HG03378 (cell line): ENCODE measurements at regions not wholly inside any gene's neighbourhood (a gene's known extent, or its start where the extent isn't known, plus 50 kb on each side); places are given as distances from the start of the nearest gene placed in this dataset.

ENCODE experiments used
- ATAC-seq: cut with Tn5 transposase; IDR thresholded peaks from one replicate; pipeline ENCODE4 v1.9.1; 2021; ENCODE audit warnings: mild to moderate bottlenecking, moderate library complexity; ENCODE audit not compliant: unreplicated experiment

- no peak for ATAC-seq
Measured at GRCh38 chr7:115883629-115884028, 146.9 kb downstream of the TFEC start.

DNA sequence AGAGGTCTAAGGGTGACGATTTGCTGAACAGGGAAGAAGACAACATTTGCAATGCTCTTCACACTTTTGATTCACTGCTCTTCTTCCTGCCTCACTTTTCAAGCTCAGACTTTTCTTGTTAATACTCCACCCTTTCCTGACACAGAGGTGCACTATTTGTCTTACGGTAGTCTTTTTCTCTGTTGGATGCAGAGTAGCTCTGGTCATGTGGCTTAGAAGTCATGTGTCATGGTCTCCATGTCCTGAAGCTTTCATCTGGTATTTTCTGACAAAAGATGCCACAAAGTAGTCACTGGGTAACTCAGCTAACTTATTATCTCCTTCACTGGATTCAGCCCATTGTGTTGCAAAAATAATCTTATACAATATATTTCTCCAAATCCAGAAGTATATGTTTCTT, 149.1 kb downstream of the TFEC start:
- no peak for ATAC-seq

DNA sequence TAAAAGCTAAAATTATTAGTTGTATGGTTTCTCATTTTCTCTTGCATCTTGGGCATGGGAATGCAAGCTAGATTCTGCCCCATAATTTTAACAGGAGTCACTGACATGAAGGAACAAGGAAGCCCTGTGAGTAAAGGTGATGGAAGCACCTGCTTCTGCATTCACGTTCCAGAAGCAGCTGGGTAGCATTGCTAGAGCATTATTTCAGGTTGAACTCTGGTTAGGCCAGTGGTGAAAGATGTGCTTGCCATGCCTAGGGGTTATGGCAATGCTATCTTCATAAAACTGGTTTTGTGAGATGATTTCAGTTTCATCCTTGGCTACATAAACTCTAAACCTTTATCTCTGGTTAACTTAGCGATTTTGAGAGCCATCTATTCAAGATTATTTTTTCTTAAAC, 151.4 kb downstream of the TFEC start:
- ATAC-seq, result no peak

GRCh38 chr7:115869801-115870200, 160.8 kb downstream of the TFEC start:
- ATAC-seq, result no peak

DNA sequence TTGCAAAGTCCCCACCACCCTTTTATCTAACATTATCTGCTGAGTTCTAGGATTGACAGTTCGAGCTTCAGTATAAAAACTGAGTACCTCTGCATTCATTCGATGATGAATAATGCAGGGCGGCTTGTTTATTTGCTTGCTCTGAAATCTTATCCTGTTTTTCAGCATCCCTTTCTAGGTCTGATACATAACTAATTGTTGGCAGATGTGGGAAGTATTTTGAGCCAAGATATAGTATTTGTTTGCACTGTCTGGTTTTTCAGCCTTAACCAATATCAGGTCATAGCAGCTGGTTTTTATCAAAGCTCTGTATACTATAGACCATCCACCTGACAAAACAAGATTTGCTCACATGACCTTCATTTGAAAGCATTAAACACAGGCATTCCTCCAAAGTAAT, 161.4 kb downstream of the TFEC start:
- ATAC-seq, result no peak

GRCh38 chr7:115868369-115868768, 162.2 kb downstream of the TFEC start:
- no peak for ATAC-seq

GRCh38 chr7:115864082-115864481, 166.5 kb downstream of the TFEC start:
- ATAC-seq, result no peak

DNA sequence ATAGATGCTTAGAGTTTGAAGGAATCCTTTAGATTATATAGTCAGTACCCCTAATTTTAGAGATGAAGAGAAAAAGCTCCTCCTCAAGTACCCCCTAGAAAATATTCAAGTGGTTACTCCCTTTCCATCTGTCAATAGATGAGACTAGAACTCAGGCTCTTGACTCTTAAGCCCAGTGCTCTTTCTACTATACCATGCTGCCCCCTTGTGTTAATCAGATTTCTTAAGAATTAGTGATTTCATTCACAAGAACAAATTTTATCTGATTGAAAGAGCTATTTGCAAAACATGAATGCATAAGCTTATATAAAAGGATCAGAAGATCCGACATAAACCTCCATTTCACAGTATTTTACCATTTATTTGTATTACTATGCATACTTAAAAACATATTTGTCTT, 179.3 kb downstream of the TFEC start:
- no peak for ATAC-seq

GRCh38 chr7:115850774-115851173, 179.8 kb downstream of the TFEC start:
- no peak for ATAC-seq

DNA sequence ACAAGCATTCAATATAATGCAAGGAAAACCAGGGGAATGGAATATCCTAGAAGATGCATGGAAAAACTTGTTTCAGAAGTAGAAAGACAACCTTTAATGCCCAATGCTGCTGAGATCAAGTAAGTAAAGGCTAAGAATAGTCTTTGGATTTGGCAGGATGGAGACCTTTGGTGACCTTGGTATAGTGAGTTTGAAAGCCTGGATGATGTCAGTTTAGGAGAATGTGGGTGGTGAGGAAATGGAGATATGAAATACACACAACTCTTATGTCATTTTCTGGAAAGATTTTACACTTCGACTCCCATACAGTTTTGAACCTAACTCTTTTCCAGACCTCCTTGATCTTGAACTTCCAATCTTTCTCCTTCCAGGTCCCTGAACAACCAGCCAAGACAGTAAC, 185.7 kb downstream of the TFEC start:
- no peak for ATAC-seq

DNA sequence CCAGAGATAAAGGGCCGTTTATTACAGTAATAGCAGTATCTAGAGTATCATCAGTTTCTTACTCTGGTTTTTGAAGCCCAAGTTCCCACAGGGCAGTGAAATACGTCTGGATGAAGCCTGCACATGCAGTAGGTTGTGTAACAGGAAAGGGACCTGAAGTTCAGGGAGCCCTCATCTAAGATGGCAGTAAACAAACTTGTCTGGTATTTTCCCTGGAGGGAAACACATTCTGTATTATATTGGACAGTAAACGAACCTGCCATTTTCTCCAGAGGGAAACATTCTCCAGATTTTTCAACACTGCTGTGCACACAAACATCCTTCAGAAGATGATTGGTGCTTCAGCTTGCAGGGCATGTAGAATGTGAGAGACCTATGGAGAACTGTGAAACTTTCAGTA, 189.9 kb downstream of the TFEC start:
- ATAC-seq, result no peak

- ATAC-seq, result no peak
Measured at GRCh38 chr7:115838829-115839228, 191.7 kb downstream of the TFEC start.

- no peak for ATAC-seq
Measured at GRCh38 chr7:115831371-115831770, 199.2 kb downstream of the TFEC start.

DNA sequence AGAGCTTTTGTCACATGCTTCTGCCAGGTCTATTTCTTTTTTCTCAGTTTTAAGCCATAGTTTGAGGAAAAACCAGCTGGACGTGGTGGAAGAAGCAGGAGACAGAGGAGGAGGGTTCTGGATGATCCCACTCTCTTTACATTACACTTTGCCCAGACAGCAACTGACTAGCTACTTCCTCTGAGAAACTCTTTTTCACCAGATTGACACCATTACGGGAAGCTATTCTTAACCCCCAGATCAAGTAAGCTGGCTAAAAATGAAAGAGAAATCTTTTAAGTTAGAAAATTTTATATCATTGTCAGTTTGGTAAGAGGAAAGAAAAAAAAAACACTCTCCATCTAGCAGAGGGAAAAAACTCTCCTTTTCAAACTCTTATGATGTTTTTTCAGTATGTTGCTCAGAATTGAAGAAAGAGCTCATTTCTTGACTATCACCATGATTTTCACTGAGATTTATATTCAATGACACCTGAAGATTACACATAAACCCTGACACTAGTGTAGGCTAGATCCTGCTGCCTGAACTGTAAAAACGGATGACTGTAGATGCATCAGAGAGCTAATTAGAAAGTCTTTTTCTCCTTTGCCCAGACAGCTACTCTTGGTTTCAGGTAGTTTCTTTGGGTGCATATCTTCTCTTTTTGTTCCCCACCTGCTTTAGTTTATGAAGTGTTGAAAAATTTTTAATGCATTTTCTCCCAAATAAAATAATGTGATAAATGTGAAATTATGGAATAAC, 203.1 kb downstream of the TFEC start:
- peak; percentile 68 for ATAC-seq

GRCh38 chr7:115825456-115826115, 205.0 kb downstream of the TFEC start:
- ATAC-seq, result no peak

GRCh38 chr7:115822801-115823200, 207.8 kb downstream of the TFEC start:
- ATAC-seq, result no peak

- ATAC-seq, result no peak
Measured at GRCh38 chr7:115822380-115822779, 208.2 kb downstream of the TFEC start.

DNA sequence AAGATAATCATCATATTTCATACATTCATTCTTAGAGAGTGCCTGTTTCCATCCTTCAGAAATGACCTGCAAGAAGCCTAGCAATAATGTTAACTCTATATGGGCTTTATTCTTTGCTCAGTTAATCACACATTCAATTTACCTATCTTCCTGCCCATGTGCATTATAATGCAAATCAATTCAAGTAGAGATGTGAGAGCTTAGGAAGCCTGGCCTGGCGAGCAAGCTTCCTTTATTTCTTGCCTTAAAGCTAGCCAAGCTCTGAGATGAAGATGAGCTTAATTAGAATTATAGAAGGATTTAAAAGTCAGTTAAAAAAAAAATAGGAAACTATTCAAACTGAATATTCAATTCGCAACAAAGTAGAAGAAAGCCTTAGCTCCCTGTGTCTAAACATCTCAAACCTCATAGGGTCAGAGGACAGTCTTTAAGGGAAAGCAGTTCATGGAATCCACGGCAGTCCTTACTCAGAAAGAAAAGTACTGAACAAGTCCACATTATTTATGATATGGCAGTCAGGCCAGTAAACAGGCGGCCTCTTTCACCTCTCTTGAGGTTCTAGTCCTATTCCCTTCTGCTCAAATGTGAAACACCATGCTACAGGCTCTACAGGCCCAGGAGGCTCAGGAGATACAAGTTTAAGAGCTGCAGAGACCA, 214.1 kb downstream of the TFEC start:
- no peak for ATAC-seq

- no peak for ATAC-seq
Measured at GRCh38 chr7:115812794-115813193, 217.8 kb downstream of the TFEC start.

DNA sequence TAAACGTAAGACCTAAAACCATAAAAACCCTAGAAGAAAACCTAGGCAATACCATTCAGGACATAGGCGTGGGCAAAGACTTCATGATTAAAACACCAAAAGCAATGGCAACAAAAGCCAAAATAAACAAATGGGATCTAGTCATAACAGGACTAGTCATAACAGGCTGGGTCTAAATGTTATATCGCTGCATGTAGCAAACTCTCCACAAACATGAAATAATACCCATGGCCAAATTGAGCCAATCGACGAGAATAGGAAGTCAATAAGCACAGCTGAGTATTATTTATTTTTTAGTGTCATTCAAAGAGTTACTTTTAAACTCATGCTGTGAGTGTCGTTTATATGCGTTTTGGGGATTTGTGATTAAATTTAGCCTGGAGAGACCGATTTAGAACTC, 225.1 kb downstream of the TFEC start:
- ATAC-seq, result no peak

GRCh38 chr7:115802415-115802814, 228.1 kb downstream of the TFEC start:
- ATAC-seq, result no peak

DNA sequence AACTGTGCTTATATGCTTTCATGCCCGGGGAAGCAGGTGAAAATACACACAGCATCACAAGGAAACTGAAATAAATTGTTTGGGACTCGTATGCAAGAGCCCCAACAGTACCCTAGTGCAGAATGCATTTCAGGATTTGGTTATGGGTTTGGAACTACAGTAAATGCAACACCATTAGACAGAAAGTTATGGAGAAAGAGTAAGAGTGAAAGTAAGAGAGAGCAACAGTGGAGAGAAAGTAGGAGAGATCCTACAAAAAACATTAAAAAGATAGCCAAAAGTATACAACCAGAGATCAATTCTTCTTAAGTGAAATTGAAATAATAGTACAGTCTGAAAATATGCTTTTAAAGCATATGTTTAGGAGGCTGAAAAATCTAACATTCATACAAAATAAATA, 231.1 kb downstream of the TFEC start:
- ATAC-seq, result no peak
